Body of pancreas (tissue), 4 donors: ENCODE measurements at regions not wholly inside any gene's neighbourhood (a gene's known extent, or its start where the extent isn't known, plus 50 kb on each side); places are given as distances from the start of the nearest gene placed in this dataset.

Source experiments
- ATAC-seq: fragments of 150-250 bp; one replicate; pipeline ENCODE4 v1.9.1; 2016
- DNase-seq, 4 donors: peaks; one replicate each; pipeline ENCODE4 v3.0.0-alpha.2; 2019
- H3K27ac ChIP-seq, 4 donors: fragments of 200-600 bp; sonication (generic); 1 replicate in 3 of 4; 2 replicates in 1 of 4; pipeline versions ENCODE4 v1.5.1 to v1.6.1; 2016 to 2019; ENCODE audit warnings: mild to moderate bottlenecking in 1 of 4, mixed read lengths in 1 of 4, moderate library complexity in 1 of 4
- H3K27me3 ChIP-seq, 2 donors: fragments of 200-600 bp; sonication (generic); one replicate each; pipeline ENCODE4 v1.6.0; 2016; ENCODE audit warnings: mild to moderate bottlenecking in 1 of 2
- H3K36me3 ChIP-seq, 2 donors: fragments of 200-600 bp; sonication (generic); replicated peaks in 1 of 2; 2 replicates each; pipeline ENCODE4 v1.5.1; 2016; ENCODE audit warnings: low read depth in 2 of 2; ENCODE audit not compliant: insufficient read depth in 1 of 2
- H3K4me1 ChIP-seq: fragments of 200-600 bp; sonication (generic); one replicate; pipeline ENCODE4 v1.6.0; 2016
- H3K4me3 ChIP-seq, 2 donors: fragments of 200-600 bp; sonication (generic); 1 replicate in 1 of 2; 2 replicates in 1 of 2; pipeline ENCODE4 v1.5.1; 2016 to 2019
- H3K9me3 ChIP-seq, 3 donors: fragments of 200-600 bp; sonication (generic); 1 replicate in 2 of 3; 2 replicates in 1 of 3; pipeline ENCODE4 v1.5.1; 2016
- POLR2A ChIP-seq, 3 donors: fragments of 450-650 bp; IDR thresholded peaks; one replicate each; pipeline ENCODE4 v1.6.1; 2016; ENCODE audit warnings: antibody characterized with exemption in 3 of 3, mild to moderate bottlenecking in 2 of 3
- WGBS, 2 donors: methylation state at CpG; one replicate each; pipeline ENCODE4 v1.1.5; 2017; 5-methylcytosine and 5-hydroxymethylcytosine counted together
- intact Hi-C: fragments of 100-400 bp; cut with DNase I; formaldehyde crosslinking; loops from one replicate; pipeline ENCODE4 v1.15.1; 2023
- TF ChIP-seq, protein P1 (sequence below), 7 experiments: fragments of 450-650 bp in 4 of 7; fragments of 200-600 bp in 3 of 7; sonication (generic) in 3 of 7; IDR thresholded peaks; one replicate each; pipeline ENCODE4 v1.5.1; 2016 to 2019; ENCODE audit warnings: antibody characterized with exemption in 7 of 7

DNA sequence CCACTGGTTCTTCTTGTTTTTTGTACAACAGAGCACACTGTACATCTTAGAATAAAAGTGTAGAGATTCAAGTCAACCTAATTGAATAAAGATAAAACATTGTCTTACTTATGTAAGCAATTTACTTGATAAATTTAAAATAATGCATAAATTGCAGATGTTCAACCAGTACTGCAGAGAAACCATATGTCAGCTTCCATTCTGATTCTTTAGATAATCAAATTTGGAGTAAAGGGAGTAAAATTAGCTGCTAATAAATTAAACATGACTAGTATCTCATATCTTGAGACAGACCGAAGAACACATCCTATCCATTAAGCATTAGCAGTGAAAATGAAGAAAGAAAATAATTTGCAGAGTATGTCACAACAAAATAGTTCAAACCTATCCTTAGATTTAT, 261.2 kb downstream of the GASK1B start:
- Histone ChIP-seq H3K36me3 (no peaks in the 10 kb centered on the region), H3K4me3 (no peak overlapping the region), H3K27me3 (no peaks in the 10 kb centered on the region), H3K27ac (no peak overlapping the region), H3K4me1 (no peaks in the 10 kb centered on the region), H3K9me3 (no peaks in the 10 kb centered on the region)
- WGBS, 2 donors, result 89 to 95% methylated on average over 1 of the region's 1 CpG
- intact Hi-C loops, result no loop called here
- DNase-seq (no peak), ATAC-seq (no peak)
- TF ChIP-seq POLR2A (IDR thresholded peaks at IDR 0.05), result no peak

DNA sequence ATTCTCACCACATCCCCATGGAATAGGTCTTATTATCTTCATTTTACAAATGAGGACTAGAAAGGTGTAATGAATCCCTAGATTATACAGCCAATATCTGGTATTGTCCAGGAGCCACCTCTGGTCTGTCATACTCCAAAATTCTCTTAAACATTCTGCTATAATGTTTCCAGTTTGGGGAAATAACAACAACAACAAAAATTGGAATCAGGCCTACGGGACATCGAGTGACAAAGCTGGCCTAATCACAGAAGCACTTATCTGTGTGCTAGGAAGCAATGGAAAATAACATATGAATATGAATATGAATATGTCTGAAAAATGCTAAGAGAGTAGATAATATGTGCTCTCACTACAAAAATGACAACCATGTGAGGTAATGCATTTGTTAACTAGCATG, 264.1 kb downstream of the GASK1B start:
- no peak overlapping the region for H3K27ac ChIP-seq
- DNase-seq, result no peak
- TF ChIP-seq POLR2A (IDR thresholded peaks at IDR 0.05), result no peak
- TF ChIP-seq, protein P1, sequence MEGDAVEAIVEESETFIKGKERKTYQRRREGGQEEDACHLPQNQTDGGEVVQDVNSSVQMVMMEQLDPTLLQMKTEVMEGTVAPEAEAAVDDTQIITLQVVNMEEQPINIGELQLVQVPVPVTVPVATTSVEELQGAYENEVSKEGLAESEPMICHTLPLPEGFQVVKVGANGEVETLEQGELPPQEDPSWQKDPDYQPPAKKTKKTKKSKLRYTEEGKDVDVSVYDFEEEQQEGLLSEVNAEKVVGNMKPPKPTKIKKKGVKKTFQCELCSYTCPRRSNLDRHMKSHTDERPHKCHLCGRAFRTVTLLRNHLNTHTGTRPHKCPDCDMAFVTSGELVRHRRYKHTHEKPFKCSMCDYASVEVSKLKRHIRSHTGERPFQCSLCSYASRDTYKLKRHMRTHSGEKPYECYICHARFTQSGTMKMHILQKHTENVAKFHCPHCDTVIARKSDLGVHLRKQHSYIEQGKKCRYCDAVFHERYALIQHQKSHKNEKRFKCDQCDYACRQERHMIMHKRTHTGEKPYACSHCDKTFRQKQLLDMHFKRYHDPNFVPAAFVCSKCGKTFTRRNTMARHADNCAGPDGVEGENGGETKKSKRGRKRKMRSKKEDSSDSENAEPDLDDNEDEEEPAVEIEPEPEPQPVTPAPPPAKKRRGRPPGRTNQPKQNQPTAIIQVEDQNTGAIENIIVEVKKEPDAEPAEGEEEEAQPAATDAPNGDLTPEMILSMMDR (IDR thresholded peaks at IDR 0.05), result no peak
- H3K36me3 ChIP-seq, result no peaks in the 10 kb centered on the region
- H3K4me3 ChIP-seq, result no peak overlapping the region
- intact Hi-C loops, result no loop called here
- H3K4me1 ChIP-seq, result no peaks in the 10 kb centered on the region
- ATAC-seq, result no peak
- no peaks in the 10 kb centered on the region for H3K27me3 ChIP-seq
- H3K9me3 ChIP-seq, result no peaks in the 10 kb centered on the region
- WGBS, 2 donors, result 84 to 89% methylated on average over 2 of the region's 2 CpGs

DNA sequence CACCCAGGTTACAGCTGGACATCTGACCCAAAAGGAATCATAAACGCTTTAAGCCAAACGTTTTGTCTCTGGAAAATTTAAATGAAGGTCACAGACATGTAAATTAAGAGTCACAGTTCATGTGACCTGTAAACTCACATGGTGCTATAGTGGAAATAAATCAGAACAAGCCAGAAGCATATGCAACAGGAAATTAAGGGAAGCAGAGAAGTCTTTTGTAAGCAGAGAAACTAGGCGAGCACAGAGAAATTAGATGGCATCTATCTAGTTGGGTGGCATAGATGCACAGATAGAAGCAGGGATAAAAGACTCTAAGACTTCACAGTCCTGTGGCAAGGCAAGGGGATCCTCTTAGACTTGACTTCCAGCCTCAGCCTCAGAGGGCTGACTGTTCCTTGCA, 264.8 kb downstream of the GASK1B start:
- Histone ChIP-seq H3K4me3 (no peak overlapping the region), H3K27me3 (no peaks in the 10 kb centered on the region), H3K4me1 (no peaks in the 10 kb centered on the region), H3K27ac (no peak overlapping the region), H3K9me3 (no peaks in the 10 kb centered on the region), H3K36me3 (no peaks in the 10 kb centered on the region)
- ATAC-seq (no peak), DNase-seq (no peak)
- intact Hi-C loops, result no loop called here
- TF ChIP-seq, protein P1 (IDR thresholded peaks at IDR 0.05), result no peak
- no peak for TF ChIP-seq POLR2A (IDR thresholded peaks at IDR 0.05)
- 56 to 68% methylated on average over 3 of the region's 3 CpGs for WGBS, 2 donors

DNA sequence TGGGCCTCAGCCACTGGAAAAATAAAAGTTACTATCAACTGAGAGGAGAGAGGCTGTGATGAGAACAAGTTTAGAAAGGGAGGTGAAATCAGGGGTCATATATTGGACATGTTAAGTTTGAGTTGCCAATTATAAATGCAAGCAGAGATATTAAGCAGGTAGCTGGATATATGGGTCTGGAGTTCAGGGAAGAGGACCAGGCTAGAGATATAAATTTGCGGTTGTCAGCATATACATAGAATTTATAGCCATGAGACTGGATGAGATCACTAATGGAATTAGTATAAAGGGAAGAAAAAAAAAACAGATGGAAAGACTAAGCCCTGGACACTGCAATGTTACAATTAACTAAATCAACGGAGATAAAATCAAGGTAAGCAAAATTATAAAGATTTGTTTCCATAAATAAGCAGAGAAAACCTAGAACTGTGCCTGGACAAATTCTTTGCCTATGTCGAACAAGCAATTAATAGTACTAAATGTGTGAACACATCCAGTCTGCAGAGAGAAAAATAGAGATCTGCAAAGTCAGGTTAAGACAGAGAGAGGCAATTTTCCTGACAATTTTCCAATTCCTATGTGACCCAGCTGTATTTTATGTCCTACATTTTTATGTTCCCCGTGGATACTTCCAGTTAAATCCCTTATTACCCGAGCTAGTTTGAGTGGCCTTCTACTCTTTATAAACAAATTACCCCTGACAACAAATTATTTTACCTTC, 265.4 kb downstream of the GASK1B start:
- H3K36me3 ChIP-seq, result no peaks in the 10 kb centered on the region
- TF ChIP-seq POLR2A (IDR thresholded peaks at IDR 0.05), result no peak
- TF ChIP-seq, protein P1 (IDR thresholded peaks at IDR 0.05), result no peak
- DNase-seq, result no peak
- H3K27me3 ChIP-seq, result no peaks in the 10 kb centered on the region
- 69% methylated on average over 5 of the region's 5 CpGs for WGBS, 2 donors
- intact Hi-C loops, result no loop called here
- no peaks in the 10 kb centered on the region for H3K4me1 ChIP-seq
- no peak overlapping the region for H3K4me3 ChIP-seq
- H3K27ac ChIP-seq, result no peak overlapping the region
- no peak for ATAC-seq
- no peaks in the 10 kb centered on the region for H3K9me3 ChIP-seq

DNA sequence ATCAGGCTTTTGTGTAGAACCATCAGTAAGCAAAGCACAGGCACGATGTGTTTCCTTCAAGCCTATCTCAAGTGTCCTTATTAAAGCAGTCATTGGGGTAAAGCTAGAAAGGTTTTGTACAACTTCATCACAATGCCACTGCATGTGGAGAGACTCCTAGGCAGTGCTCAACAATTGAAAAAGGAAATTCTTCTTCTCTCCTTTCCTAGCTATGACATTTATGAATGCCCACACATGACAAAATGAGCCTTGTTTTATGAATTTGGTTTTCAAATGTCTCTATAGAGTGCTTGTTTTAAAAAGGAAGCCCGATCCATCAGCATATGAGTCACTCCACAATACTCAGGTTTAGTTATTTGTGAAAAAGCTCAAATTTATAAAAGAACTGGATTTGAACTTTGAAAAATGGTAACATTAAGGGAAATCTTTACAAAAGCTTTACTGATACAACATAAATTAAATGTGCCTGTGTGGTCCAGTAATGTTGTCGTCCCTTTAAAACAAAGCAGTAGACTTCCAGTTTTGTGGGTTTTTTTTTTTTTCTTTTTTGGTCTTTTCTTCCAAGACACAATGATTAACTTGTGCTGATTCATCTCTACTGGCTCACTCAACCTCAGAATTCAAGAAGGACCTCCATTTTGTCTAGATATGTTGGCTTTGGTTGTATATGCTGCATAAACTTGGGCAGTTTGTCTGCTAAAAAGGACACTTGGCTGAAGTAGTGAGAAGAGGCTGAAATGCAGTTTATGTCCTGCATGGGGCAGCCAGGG, 273.8 kb downstream of the GASK1B start:
- TF ChIP-seq, protein P1 (IDR thresholded peaks at IDR 0.05), result no peak
- TF ChIP-seq POLR2A (IDR thresholded peaks at IDR 0.05), result no peak
- 64 to 66% methylated on average over 3 of the region's 3 CpGs for WGBS, 2 donors
- ATAC-seq, result no peak
- Histone ChIP-seq H3K36me3 (no peaks in the 10 kb centered on the region), H3K4me3 (no peak overlapping the region), H3K9me3 (no peaks in the 10 kb centered on the region), H3K27ac (no peak overlapping the region), H3K4me1 (no peaks in the 10 kb centered on the region), H3K27me3 (no peaks in the 10 kb centered on the region)
- intact Hi-C loops, result no loop called here
- no peak for DNase-seq
